ENCODE measurements at regions not wholly inside any gene's neighbourhood (a gene's known extent, or its start where the extent isn't known, plus 50 kb on each side); places are given as distances from the start of the nearest gene placed in this dataset.

- no peak for TF ChIP-seq POLR2A (IDR thresholded peaks at IDR 0.05)
- TF ChIP-seq CTCF (IDR thresholded peaks at IDR 0.05) = no peak
Observed at GRCh38 chr13:50309318-50309717, 294.1 kb downstream of the KCNRG start.

All from body of pancreas (tissue), 4 donors.